Activated CD8-positive, alpha-beta T cell treated with anti-CD3 and anti-CD28 coated beads for 36 hours (primary cell): ENCODE measurements at regions not wholly inside any gene's neighbourhood (a gene's known extent, or its start where the extent isn't known, plus 50 kb on each side); places are given as distances from the start of the nearest gene placed in this dataset.

Experiments used
- ATAC-seq: fragments of 200-7000 bp; cut with Tn5 transposase; one replicate; pipeline ENCODE4 v1.10.0; 2021; ENCODE audit warnings: mild to moderate bottlenecking, moderate library complexity
- CTCF ChIA-PET: fragments of 350-600 bp; sonication (Branson Sonifier 250); formaldehyde crosslinking; loops from one replicate; lab custom pipeline; 2021; ENCODE audit warnings: antibody characterized with exemption; lab: Charles Lee
- POLR2A ChIA-PET: fragments of 350-600 bp; sonication (Branson Sonifier 250); formaldehyde crosslinking; loops from one replicate; lab custom pipeline; 2021; ENCODE audit warnings: antibody characterized with exemption; lab: Charles Lee
- DNase-seq: peaks from one replicate; pipeline ENCODE4 v3.0.0-alpha.2; 2020
- H3K27ac Mint-ChIP-seq: one replicate; pipeline ENCODE4 v1.8.0; 2021; ENCODE audit warnings: mild to moderate bottlenecking, mixed read lengths
- H3K27me3 Mint-ChIP-seq: one replicate; pipeline ENCODE4 v1.8.0; 2021; ENCODE audit warnings: mixed read lengths
- H3K36me3 Mint-ChIP-seq: one replicate; pipeline ENCODE4 v1.8.0; 2021; ENCODE audit warnings: low read depth, mixed read lengths
- H3K4me1 Mint-ChIP-seq: one replicate; pipeline ENCODE4 v1.8.0; 2021; ENCODE audit warnings: low read depth, mixed read lengths
- H3K4me3 Mint-ChIP-seq: one replicate; pipeline ENCODE4 v1.8.0; 2021; ENCODE audit warnings: mild to moderate bottlenecking, moderate library complexity, mixed read lengths
- H3K9me3 Mint-ChIP-seq: one replicate; pipeline ENCODE4 v1.8.0; 2021; ENCODE audit warnings: mixed read lengths
- intact Hi-C: fragments of 100-400 bp; cut with micrococcal nuclease; formaldehyde crosslinking; loops from one replicate; pipeline ENCODE4 v1.10.0; 2022
- TF ChIP-seq, protein P1 (sequence below): fragments of 200-600 bp; IDR thresholded peaks from one replicate; pipeline ENCODE4 v1.8.0; 2022; ENCODE audit warnings: antibody characterized with exemption, mild to moderate bottlenecking

DNA sequence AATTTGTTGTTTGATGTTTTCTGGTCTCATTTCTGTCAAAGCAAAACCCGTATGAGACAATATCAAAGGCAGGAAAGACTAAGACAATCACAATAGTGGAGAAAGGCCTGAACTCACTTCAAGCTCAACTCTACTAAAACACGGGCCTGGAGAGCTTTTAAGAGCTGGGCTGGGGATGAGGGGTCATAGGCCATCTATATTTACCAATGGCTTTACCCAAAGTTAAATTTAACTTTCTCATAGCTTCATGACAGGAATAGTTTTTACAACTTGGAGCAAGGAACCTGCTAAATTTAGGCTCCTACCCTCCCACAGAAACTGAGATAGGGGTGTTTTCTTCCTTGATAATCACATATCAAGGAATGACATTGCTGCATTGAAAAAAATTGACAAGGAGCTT lies 223.4 kb upstream of the CHORDC1 start:
- no peak for ATAC-seq
- Mint-ChIP-seq H3K4me3 (no peak overlapping the region), H3K4me1 (peaks cover 7% of the 10 kb centered on the region), H3K9me3 (no peaks in the 10 kb centered on the region), H3K36me3 (no peaks in the 10 kb centered on the region), H3K27ac (no peak overlapping the region), H3K27me3 (no peaks in the 10 kb centered on the region)
- CTCF ChIA-PET, result no interaction called here
- POLR2A ChIA-PET, result no interaction called here
- no peak for DNase-seq
- TF ChIP-seq, protein P1, sequence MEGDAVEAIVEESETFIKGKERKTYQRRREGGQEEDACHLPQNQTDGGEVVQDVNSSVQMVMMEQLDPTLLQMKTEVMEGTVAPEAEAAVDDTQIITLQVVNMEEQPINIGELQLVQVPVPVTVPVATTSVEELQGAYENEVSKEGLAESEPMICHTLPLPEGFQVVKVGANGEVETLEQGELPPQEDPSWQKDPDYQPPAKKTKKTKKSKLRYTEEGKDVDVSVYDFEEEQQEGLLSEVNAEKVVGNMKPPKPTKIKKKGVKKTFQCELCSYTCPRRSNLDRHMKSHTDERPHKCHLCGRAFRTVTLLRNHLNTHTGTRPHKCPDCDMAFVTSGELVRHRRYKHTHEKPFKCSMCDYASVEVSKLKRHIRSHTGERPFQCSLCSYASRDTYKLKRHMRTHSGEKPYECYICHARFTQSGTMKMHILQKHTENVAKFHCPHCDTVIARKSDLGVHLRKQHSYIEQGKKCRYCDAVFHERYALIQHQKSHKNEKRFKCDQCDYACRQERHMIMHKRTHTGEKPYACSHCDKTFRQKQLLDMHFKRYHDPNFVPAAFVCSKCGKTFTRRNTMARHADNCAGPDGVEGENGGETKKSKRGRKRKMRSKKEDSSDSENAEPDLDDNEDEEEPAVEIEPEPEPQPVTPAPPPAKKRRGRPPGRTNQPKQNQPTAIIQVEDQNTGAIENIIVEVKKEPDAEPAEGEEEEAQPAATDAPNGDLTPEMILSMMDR, result no peak
- intact Hi-C loops, result no loop called here

GRCh38 chr11:90438069-90438468 lies 215.2 kb upstream of the CHORDC1 start:
- Mint-ChIP-seq H3K27me3 (peaks cover 2% of the 10 kb centered on the region), H3K9me3 (no peaks in the 10 kb centered on the region), H3K27ac (no peak overlapping the region), H3K4me3 (no peak overlapping the region), H3K36me3 (no peaks in the 10 kb centered on the region), H3K4me1 (no peaks in the 10 kb centered on the region)
- intact Hi-C loops, result no loop called here
- ATAC-seq (no peak), DNase-seq (no peak)
- TF ChIP-seq, protein P1, result no peak
- ChIA-PET POLR2A (no interaction called here), CTCF (no interaction called here)

- CTCF ChIA-PET, result interaction anchor here (1.7 kb wide), 1 partner anchor 230 kb away, joined by 5 read pairs; no protein-coding TSS in a partner anchor
- no peaks in the 10 kb centered on the region for H3K4me1 Mint-ChIP-seq
- no peaks in the 10 kb centered on the region for H3K36me3 Mint-ChIP-seq
- ATAC-seq, result no peak
- TF ChIP-seq, protein P1, result no peak
- H3K9me3 Mint-ChIP-seq, result no peaks in the 10 kb centered on the region
- peaks cover 2% of the 10 kb centered on the region for H3K27me3 Mint-ChIP-seq
- POLR2A ChIA-PET, result no interaction called here
- H3K4me3 Mint-ChIP-seq, result no peak overlapping the region
- no peak overlapping the region for H3K27ac Mint-ChIP-seq
- DNase-seq, result peak; percentile 4
- intact Hi-C loops, result no loop called here
Observed at GRCh38 chr11:90434858-90435257, 212.0 kb upstream of the CHORDC1 start.

- H3K4me1 Mint-ChIP-seq, result no peaks in the 10 kb centered on the region
- CTCF ChIA-PET, result no interaction called here
- H3K27ac Mint-ChIP-seq, result no peak overlapping the region
- TF ChIP-seq, protein P1, result no peak
- intact Hi-C loops, result no loop called here
- H3K9me3 Mint-ChIP-seq, result no peaks in the 10 kb centered on the region
- ATAC-seq, result no peak
- no peak overlapping the region for H3K4me3 Mint-ChIP-seq
- H3K27me3 Mint-ChIP-seq, result no peaks in the 10 kb centered on the region
- no peaks in the 10 kb centered on the region for H3K36me3 Mint-ChIP-seq
- POLR2A ChIA-PET, result no interaction called here
- no peak for DNase-seq
Observed at GRCh38 chr11:90428836-90429235, 206.0 kb upstream of the CHORDC1 start.

GRCh38 chr11:90426442-90426841 lies 203.6 kb upstream of the CHORDC1 start:
- Mint-ChIP-seq H3K27ac (no peak overlapping the region), H3K27me3 (no peaks in the 10 kb centered on the region)
- DNase-seq, result no peak

More at GRCh38 chr11:90426442-90426841, 203.6 kb upstream of the CHORDC1 start:
- Mint-ChIP-seq H3K9me3 (no peaks in the 10 kb centered on the region), H3K4me3 (no peak overlapping the region), H3K36me3 (no peaks in the 10 kb centered on the region), H3K4me1 (no peaks in the 10 kb centered on the region)
- no peak for ATAC-seq
- intact Hi-C loops, result no loop called here
- ChIA-PET CTCF (no interaction called here), POLR2A (no interaction called here)
- TF ChIP-seq, protein P1, result no peak
